IMR-90 (cell line): ENCODE measurements at regions not wholly inside any gene's neighbourhood (a gene's known extent, or its start where the extent isn't known, plus 50 kb on each side); places are given as distances from the start of the nearest gene placed in this dataset.

Experiments
- ATAC-seq: fragments of 200-7000 bp; cut with Tn5 transposase; 2 replicates; pipeline ENCODE4 v1.9.1; 2020; ENCODE audit warnings: low read depth, mild to moderate bottlenecking, moderate library complexity
- BruUV-seq: library from RNA; stranded (reverse); fragments of 400-500 nt; replicated peaks from 2 replicates; lab custom pipeline; 2021; lab: Mats Ljungman, UMichigan
- CTCF ChIA-PET: fragments of 300-600 bp; formaldehyde crosslinking; extraction: SDS; loops from one replicate; lab custom pipeline; 2021; ENCODE audit warnings: antibody characterized with exemption; lab: Yijun Ruan, JAX
- POLR2A ChIA-PET: fragments of 300-600 bp; sonication (Branson Sonifier 250); formaldehyde crosslinking; loops from one replicate; lab custom pipeline; 2022; ENCODE audit warnings: antibody characterized with exemption; ENCODE audit not compliant: unreplicated experiment; lab: Charles Lee
- DNase-seq: peaks from one replicate; pipeline ENCODE4 v3.0.0; 2013
- H2AFZ ChIP-seq: replicated peaks from 2 replicates; pipeline ENCODE3; 2013; ENCODE audit warnings: low read length, mild to moderate bottlenecking; ENCODE audit not compliant: poor library complexity
- H2AK5ac ChIP-seq: 2 replicates; pipeline ENCODE4 v1.6.1; 2013; ENCODE audit warnings: low read depth, low read length, inconsistent platforms
- H2AK9ac ChIP-seq: replicated peaks from 2 replicates; pipeline ENCODE3; 2013; ENCODE audit warnings: mild to moderate bottlenecking, low read depth, low read length, moderate library complexity; ENCODE audit not compliant: poor library complexity
- H2BK120ac ChIP-seq: 2 replicates; pipeline ENCODE4 v1.6.1; 2013; ENCODE audit warnings: low read depth, low read length, inconsistent platforms
- H2BK15ac ChIP-seq: 3 replicates; pipeline ENCODE4 v1.6.1; 2013; ENCODE audit warnings: low read depth, low read length, inconsistent platforms
- H2BK20ac ChIP-seq: 2 replicates; pipeline ENCODE4 v1.6.1; 2013; ENCODE audit warnings: low read depth, mild to moderate bottlenecking, inconsistent platforms, low read length, moderate library complexity
- H2BK5ac ChIP-seq: 2 replicates; pipeline ENCODE4 v1.6.1; 2013; ENCODE audit warnings: mild to moderate bottlenecking, low read depth, low read length, inconsistent platforms; ENCODE audit not compliant: poor library complexity, severe bottlenecking
- H3K14ac ChIP-seq: replicated peaks from 2 replicates; pipeline ENCODE4 v1.6.1; 2013; ENCODE audit warnings: low read depth, low read length, inconsistent platforms
- H3K18ac ChIP-seq: 2 replicates; pipeline ENCODE4 v1.6.1; 2013; ENCODE audit warnings: low read depth, low read length, control low read depth
- H3K23ac ChIP-seq: 2 replicates; pipeline ENCODE4 v1.6.1; 2013; ENCODE audit warnings: low read depth, low read length, inconsistent platforms
- H3K27ac ChIP-seq: 2 replicates; pipeline ENCODE4 v1.5.1; 2013; ENCODE audit warnings: mild to moderate bottlenecking, control low read depth, low read length; ENCODE audit not compliant: insufficient read depth
- H3K27me3 ChIP-seq: 2 replicates; pipeline ENCODE4 v1.6.1; 2013; ENCODE audit warnings: low read length; ENCODE audit not compliant: control insufficient read depth, insufficient read depth
- H3K36me3 ChIP-seq: 2 replicates; pipeline ENCODE4 v1.6.1; 2013; ENCODE audit warnings: low read length, mixed read lengths; ENCODE audit not compliant: control insufficient read depth, insufficient read depth
- H3K4ac ChIP-seq: 2 replicates; pipeline ENCODE4 v1.6.1; 2013; ENCODE audit warnings: low read depth, low read length, inconsistent platforms
- H3K4me1 ChIP-seq: 2 replicates; pipeline ENCODE4 v1.6.1; 2013; ENCODE audit warnings: low read length, mixed read lengths; ENCODE audit not compliant: control insufficient read depth, insufficient read depth
- H3K4me2 ChIP-seq: 2 replicates; pipeline ENCODE4 v1.6.1; 2013; ENCODE audit warnings: low read depth, mild to moderate bottlenecking, control low read depth, low read length, moderate library complexity
- H3K4me3 ChIP-seq: 2 replicates; pipeline ENCODE4 v1.5.1; 2013; ENCODE audit warnings: low read depth, mild to moderate bottlenecking, control low read depth, low read length, moderate library complexity; ENCODE audit not compliant: insufficient read depth
- H3K56ac ChIP-seq: 2 replicates; pipeline ENCODE4 v1.6.1; 2013; ENCODE audit warnings: low read length, inconsistent platforms; ENCODE audit not compliant: insufficient read depth; ENCODE audit errors: extremely low read depth
- H3K79me1 ChIP-seq, 2 experiments: 2 replicates each; pipeline ENCODE4 v1.6.1; 2013; ENCODE audit warnings: low read length in 2 of 2, inconsistent platforms in 1 of 2, low read depth in 1 of 2
- H3K9ac ChIP-seq: 2 replicates; pipeline ENCODE4 v1.6.1; 2013; ENCODE audit warnings: low read depth, low read length, control low read depth
- H3K9me1 ChIP-seq: 2 replicates; pipeline ENCODE4 v1.6.1; 2013; ENCODE audit warnings: low read length, inconsistent platforms; ENCODE audit not compliant: insufficient read depth
- H3K9me3 ChIP-seq: 2 replicates; pipeline ENCODE4 v1.6.1; 2013; ENCODE audit warnings: low read length; ENCODE audit not compliant: control insufficient read depth, insufficient read depth
- H4K20me1 ChIP-seq: 2 replicates; pipeline ENCODE4 v1.6.1; 2013; ENCODE audit warnings: low read length, inconsistent platforms; ENCODE audit not compliant: insufficient read depth
- H4K5ac ChIP-seq: 2 replicates; pipeline ENCODE4 v1.6.1; 2013; ENCODE audit warnings: mild to moderate bottlenecking, low read depth, low read length, control low read depth
- H4K8ac ChIP-seq, 2 experiments: 2 replicates each; pipeline ENCODE4 v1.6.1; 2013; ENCODE audit warnings: low read depth in 2 of 2, low read length in 2 of 2, control low read depth in 1 of 2, inconsistent platforms in 1 of 2
- H4K91ac ChIP-seq: 2 replicates; pipeline ENCODE4 v1.6.1; 2013; ENCODE audit warnings: low read depth, low read length, inconsistent platforms; ENCODE audit not compliant: insufficient read depth
- CEBPB ChIP-seq: IDR thresholded peaks from 2 replicates; pipeline ENCODE4 v1.6.1; 2012; ENCODE audit warnings: low read depth, low read length, improper control_type of control experiment
- MAFK ChIP-seq: IDR thresholded peaks from 2 replicates; pipeline ENCODE4 v1.6.1; 2012; ENCODE audit warnings: low read depth, low read length, improper control_type of control experiment
- MXI1 ChIP-seq: IDR thresholded peaks from 2 replicates; pipeline ENCODE4 v1.6.1; 2012; ENCODE audit warnings: low read depth, mild to moderate bottlenecking, low read length, moderate library complexity, borderline replicate concordance
- NFE2L2 ChIP-seq: fragments of 150-350 bp; IDR thresholded peaks from 2 replicates; pipeline ENCODE4 v1.6.1; 2016; ENCODE audit warnings: low read depth, mild to moderate bottlenecking, low read length
- RFX5 ChIP-seq: IDR thresholded peaks from 2 replicates; pipeline ENCODE4 v1.8.0; 2012; ENCODE audit warnings: low read depth, mild to moderate bottlenecking, low read length, moderate library complexity
- WGBS, 2 experiments: methylation state at CpG; one replicate each; pipeline versions ENCODE4 v1.1.5 to v1.1.7; 2013; ENCODE audit warnings: missing lambda C conversion rate in 2 of 2; ENCODE audit not compliant: insufficient read length in 1 of 2; ENCODE audit errors: extremely low coverage in 2 of 2; 5-methylcytosine and 5-hydroxymethylcytosine counted together
- dilution Hi-C: fragments of 300-500 bp; cut with HindIII; formaldehyde crosslinking; loops from one replicate; pipeline ENCODE4 v1.14.3; 2018; ENCODE audit warnings: low sequenced_read_pairs; ENCODE audit not compliant: unreplicated experiment
- in situ Hi-C: fragments of 300-500 bp; cut with MboI; formaldehyde crosslinking; loops from 3 replicates; pipeline ENCODE4 v1.14.3; 2019; ENCODE audit warnings: low sequenced_read_pairs, inconsistent platforms, mixed read lengths
- intact Hi-C: fragments of 100-400 bp; cut with micrococcal nuclease; formaldehyde crosslinking; loops from 2 replicates; pipeline ENCODE4 v1.10.0; 2022

DNA sequence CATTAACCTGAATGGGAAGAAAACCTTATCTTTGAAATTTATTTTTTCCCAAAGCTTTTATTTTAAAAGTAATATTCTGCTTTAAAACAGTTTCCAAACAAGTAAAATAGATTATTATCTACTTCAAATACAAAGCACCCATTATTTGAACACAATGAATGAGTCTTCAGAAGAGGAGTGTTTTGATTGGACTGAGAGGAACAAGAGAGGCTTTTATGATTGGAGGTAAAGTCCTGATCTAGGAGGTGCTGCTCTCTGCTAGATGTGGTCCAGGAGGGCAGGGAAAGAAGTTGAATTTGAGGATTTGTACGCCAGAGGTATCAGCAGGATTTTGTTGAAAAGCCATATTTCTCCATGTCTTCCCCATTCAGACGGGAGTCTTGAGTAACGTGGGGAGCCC, 900.7 kb downstream of the SOCS6 start:
- no peak overlapping the region for H3K4ac ChIP-seq
- H3K27me3 ChIP-seq: no peaks in the 10 kb centered on the region
- H2AK9ac ChIP-seq: no peak overlapping the region
- no peak for TF ChIP-seq NFE2L2
- no peak for TF ChIP-seq CEBPB
- no peak for TF ChIP-seq MXI1
- TF ChIP-seq RFX5: no peak
- TF ChIP-seq MAFK: no peak
- H4K20me1 ChIP-seq: no peaks in the 10 kb centered on the region
- no peaks in the 10 kb centered on the region for H3K9me1 ChIP-seq
- no peak overlapping the region for H4K5ac ChIP-seq
- no peak for DNase-seq
- no peak overlapping the region for H2BK5ac ChIP-seq
- no peaks in the 10 kb centered on the region for H3K79me1 ChIP-seq
- dilution Hi-C loops (no loop called here), in situ Hi-C loops (no loop called here), intact Hi-C loops (no loop called here)
- ChIA-PET CTCF (no interaction called here), POLR2A (no interaction called here)
- no peak overlapping the region for H2BK20ac ChIP-seq
- H3K4me1 ChIP-seq: no peaks in the 10 kb centered on the region
- H3K4me2 ChIP-seq: no peak overlapping the region
- no peaks in the 10 kb centered on the region for H3K36me3 ChIP-seq
- no peak overlapping the region for H3K9ac ChIP-seq
- H4K91ac ChIP-seq: no peak overlapping the region
- H3K4me3 ChIP-seq: no peak overlapping the region
- no peak overlapping the region for H4K8ac ChIP-seq
- H3K23ac ChIP-seq: no peak overlapping the region
- H2AFZ ChIP-seq: no peak overlapping the region
- peaks cover 5% of the 10 kb centered on the region for H3K9me3 ChIP-seq
- no peak overlapping the region for H3K18ac ChIP-seq
- WGBS, 2 experiments: no CpG with 5 or more reads among the region's 3 CpGs
- no TSS peak for BruUV-seq
- H2BK15ac ChIP-seq: no peak overlapping the region
- H2BK120ac ChIP-seq: no peak overlapping the region
- H3K27ac ChIP-seq: no peak overlapping the region
- ATAC-seq: no peak
- no peak overlapping the region for H3K14ac ChIP-seq
- H2AK5ac ChIP-seq: no peak overlapping the region
- H3K56ac ChIP-seq: no peak overlapping the region
